ENCODE measurements at regions not wholly inside any gene's neighbourhood (a gene's known extent, or its start where the extent isn't known, plus 50 kb on each side); places are given as distances from the start of the nearest gene placed in this dataset.

DNA sequence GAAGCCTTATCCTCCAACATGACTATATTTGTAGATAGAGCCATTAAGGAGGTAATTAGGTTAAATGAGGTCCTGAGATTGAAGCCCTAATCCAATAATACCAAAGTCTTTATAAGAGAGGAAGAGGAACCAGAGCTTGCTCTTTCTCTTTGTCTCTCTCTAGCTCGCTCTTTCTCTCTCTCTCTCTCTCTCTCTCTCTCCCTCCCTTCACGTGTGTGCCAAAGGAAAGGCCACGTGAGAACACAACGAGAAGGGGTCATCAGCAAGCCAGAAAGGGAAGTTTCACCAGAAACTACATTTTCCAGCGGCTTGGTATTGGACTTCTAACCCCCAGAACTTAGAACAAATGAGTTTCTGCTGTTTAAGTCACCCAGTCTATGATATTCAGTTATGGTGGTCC, 1540.5 kb downstream of the C4orf33 start:
- Histone ChIP-seq H3K4me3 (no peak overlapping the region), H3K9me1 (ENCODE audit: control insufficient read depth, insufficient read depth, low read length) (no peaks in the 10 kb centered on the region), H3K27me3 (ENCODE audit: control insufficient read depth in 2 of 2, insufficient read depth in 2 of 2, low read length in 2 of 2) (no peaks in the 10 kb centered on the region), H2AFZ (ENCODE audit: low read depth, low read length) (no peak overlapping the region), H4K20me1 (replicated peaks; ENCODE audit: control insufficient read depth, insufficient read depth, low read length) (no peaks in the 10 kb centered on the region), H3K9me3 (replicated peaks; ENCODE audit: control insufficient read depth, insufficient read depth, low read depth, low read length) (no peaks in the 10 kb centered on the region; the same call in 1 of the 2 replicates), H3K79me2 (ENCODE audit: control insufficient read depth, insufficient read depth, low read length) (no peaks in the 10 kb centered on the region), H3K4me2 (ENCODE audit: insufficient read depth, low read length) (no peak overlapping the region), H3K9ac (ENCODE audit: insufficient read depth in 1 of 2, low read depth in 2 of 2, low read length in 2 of 2) (no peak overlapping the region), H3K4me1 (replicated peaks in 1 of 2; ENCODE audit: control insufficient read depth in 2 of 2, insufficient read depth in 2 of 2, low read length in 2 of 2) (no peaks in the 10 kb centered on the region), H3K27ac (ENCODE audit: extremely low read depth, low read depth, low read length) (no peak overlapping the region), H3K36me3 (ENCODE audit: control insufficient read depth, insufficient read depth, low read length) (no peaks in the 10 kb centered on the region)
- CTCF ChIA-PET (ENCODE audit: low intra/inter-chr PET ratio), result no interaction called here
- WGBS (ENCODE audit: insufficient coverage, low coverage, missing lambda C conversion rate), result no CpG with 5 or more reads among the region's 5 CpGs
- FAIRE-seq (no peak), DNase-seq (ENCODE audit: extremely low read depth in 1 of 4, low spot score in 3 of 4) (no peak), ATAC-seq (no peak)
- POLR2A ChIA-PET, result no interaction called here
- no TSS peak for BruUV-seq (replicated peaks)
- in situ Hi-C loops (cut with MboI) (no loop called here), intact Hi-C loops (cut with micrococcal nuclease) (no loop called here)
- no peak for TF ChIP-seq YY1 (IDR thresholded peaks at IDR 0.05; ENCODE audit: borderline replicate concordance in 1 of 3, control insufficient read depth in 1 of 3, extremely low read depth in 1 of 3, insufficient read depth in 3 of 3, insufficient read length in 1 of 3, insufficient replicate concordance in 2 of 3, low read depth in 1 of 3, low read length in 2 of 3)
- TF ChIP-seq, protein P1, sequence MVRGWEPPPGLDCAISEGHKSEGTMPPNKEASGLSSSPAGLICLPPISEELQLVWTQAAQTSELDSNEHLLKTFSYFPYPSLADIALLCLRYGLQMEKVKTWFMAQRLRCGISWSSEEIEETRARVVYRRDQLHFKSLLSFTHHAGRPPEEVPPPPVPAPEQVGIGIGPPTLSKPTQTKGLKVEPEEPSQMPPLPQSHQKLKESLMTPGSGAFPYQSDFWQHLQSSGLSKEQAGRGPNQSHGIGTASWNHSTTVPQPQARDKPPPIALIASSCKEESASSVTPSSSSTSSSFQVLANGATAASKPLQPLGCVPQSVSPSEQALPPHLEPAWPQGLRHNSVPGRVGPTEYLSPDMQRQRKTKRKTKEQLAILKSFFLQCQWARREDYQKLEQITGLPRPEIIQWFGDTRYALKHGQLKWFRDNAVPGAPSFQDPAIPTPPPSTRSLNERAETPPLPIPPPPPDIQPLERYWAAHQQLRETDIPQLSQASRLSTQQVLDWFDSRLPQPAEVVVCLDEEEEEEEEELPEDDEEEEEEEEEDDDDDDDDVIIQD (CRISPR knock-in tag; IDR thresholded peaks at IDR 0.05), result no peak
- no peak for TF ChIP-seq POLR2G (IDR thresholded peaks at IDR 0.05; ENCODE audit: low read depth, low read length)
- TF ChIP-seq ZNF668 (CRISPR knock-in tag; IDR thresholded peaks at IDR 0.05), result no peak
- TF ChIP-seq RBBP5 (IDR thresholded peaks at IDR 0.05; ENCODE audit: borderline replicate concordance, insufficient read depth, low read length, poor library complexity, severe bottlenecking), result no peak
- TF ChIP-seq PCBP2 (IDR thresholded peaks at IDR 0.05; ENCODE audit: low read depth, low read length, poor library complexity, severe bottlenecking), result no peak
- no peak for TF ChIP-seq RB1 (IDR thresholded peaks at IDR 0.05; ENCODE audit: low read depth)
- TF ChIP-seq, protein P2, sequence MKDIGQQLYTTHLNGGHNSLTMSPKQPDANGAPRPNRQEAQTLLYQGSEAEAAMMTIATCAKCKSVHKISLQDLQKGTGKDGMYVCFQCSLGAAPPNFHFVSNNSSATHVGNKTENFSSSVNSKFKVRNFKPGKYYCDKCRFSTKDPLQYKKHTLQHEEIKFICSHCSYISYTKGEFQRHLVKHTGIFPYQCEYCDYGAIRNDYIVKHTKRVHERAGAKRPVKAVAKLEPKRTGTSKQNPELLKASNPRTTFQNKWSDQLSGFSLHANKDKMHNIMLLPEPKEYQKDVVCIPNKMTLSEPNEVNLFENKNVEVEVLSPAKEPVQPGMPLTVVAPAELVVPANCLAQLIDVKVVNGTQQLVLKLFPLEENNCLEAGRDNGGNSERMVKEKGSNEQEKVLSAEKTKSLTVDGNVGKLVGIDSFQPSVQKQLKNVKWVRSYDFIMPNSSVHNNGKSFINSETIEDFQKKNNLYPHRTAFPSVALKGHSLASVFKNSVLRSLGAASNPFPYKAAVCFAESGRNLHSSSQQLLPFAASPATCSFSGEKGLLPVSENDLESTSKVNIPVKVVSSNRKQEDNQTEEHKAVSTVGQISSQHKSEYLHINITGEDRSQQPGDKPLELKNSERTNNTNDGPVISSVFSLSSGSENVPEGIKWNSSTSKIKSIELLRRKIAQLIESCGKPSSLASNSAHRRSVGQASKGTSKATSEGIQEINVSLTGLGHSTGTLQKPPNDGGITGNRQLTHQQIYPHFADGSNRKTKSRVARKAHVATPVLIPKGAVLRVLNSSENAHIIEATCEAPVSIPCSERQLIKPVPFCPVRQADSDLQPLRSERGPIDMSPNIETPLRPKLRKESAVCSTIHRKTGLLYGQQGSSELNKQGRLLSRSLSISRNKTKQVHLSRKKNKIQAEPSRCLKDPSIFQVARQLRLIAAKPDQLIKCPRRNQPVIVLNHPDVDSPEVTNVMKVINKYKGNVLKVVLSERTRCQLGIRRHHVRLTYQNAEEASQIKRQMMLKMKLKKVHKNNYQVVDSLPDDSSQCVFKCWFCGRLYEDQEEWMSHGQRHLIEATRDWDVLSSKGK (CRISPR knock-in tag; IDR thresholded peaks at IDR 0.05), result no peak
- TF ChIP-seq RBM15 (IDR thresholded peaks at IDR 0.05; ENCODE audit: insufficient read depth, low read length), result no peak
- TF ChIP-seq NRF1 (conservative IDR thresholded peaks at IDR 0.05 in 1 of 2, IDR thresholded peaks at IDR 0.05 in 1 of 2), result no peak
- no peak for TF ChIP-seq RFX7 (CRISPR knock-in tag; IDR thresholded peaks at IDR 0.05)
- TF ChIP-seq FIP1L1 (IDR thresholded peaks at IDR 0.05; ENCODE audit: low read depth, low read length, poor library complexity, severe bottlenecking), result no peak
